Effector memory CD8-positive, alpha-beta T cell (primary cell): ENCODE measurements at regions not wholly inside any gene's neighbourhood (a gene's known extent, or its start where the extent isn't known, plus 50 kb on each side); places are given as distances from the start of the nearest gene placed in this dataset.

ENCODE experiments used
- ATAC-seq: fragments of 150-1000 bp; cut with Tn5 transposase; replicated peaks from 2 replicates; pipeline ENCODE4 v1.10.0; 2021; ENCODE audit warnings: mild to moderate bottlenecking, moderate library complexity
- DNase-seq, 3 experiments: peaks; one replicate each; pipeline ENCODE4 v3.0.0; 2021
- H3K27ac Mint-ChIP-seq, 2 donors: one replicate each; pipeline ENCODE4 v1.8.0; 2022; ENCODE audit warnings: mild to moderate bottlenecking in 2 of 2, mixed read lengths in 2 of 2, moderate library complexity in 2 of 2
- H3K27me3 Mint-ChIP-seq, 2 donors: one replicate each; pipeline ENCODE4 v1.8.0; 2022; ENCODE audit warnings: mixed read lengths in 2 of 2
- H3K36me3 Mint-ChIP-seq: one replicate; pipeline ENCODE4 v1.8.0; 2022; ENCODE audit warnings: mild to moderate bottlenecking, moderate library complexity, mixed read lengths; ENCODE audit not compliant: insufficient read depth
- H3K4me1 Mint-ChIP-seq, 2 donors: one replicate each; pipeline ENCODE4 v1.8.0; 2022; ENCODE audit warnings: low read depth in 2 of 2, mixed read lengths in 2 of 2
- H3K4me3 Mint-ChIP-seq, 2 donors: one replicate each; pipeline ENCODE4 v1.8.0; 2022; ENCODE audit warnings: mild to moderate bottlenecking in 2 of 2, mixed read lengths in 2 of 2, moderate library complexity in 2 of 2
- H3K9me3 Mint-ChIP-seq, 2 donors: one replicate each; pipeline ENCODE4 v1.8.0; 2022; ENCODE audit warnings: mixed read lengths in 2 of 2

DNA sequence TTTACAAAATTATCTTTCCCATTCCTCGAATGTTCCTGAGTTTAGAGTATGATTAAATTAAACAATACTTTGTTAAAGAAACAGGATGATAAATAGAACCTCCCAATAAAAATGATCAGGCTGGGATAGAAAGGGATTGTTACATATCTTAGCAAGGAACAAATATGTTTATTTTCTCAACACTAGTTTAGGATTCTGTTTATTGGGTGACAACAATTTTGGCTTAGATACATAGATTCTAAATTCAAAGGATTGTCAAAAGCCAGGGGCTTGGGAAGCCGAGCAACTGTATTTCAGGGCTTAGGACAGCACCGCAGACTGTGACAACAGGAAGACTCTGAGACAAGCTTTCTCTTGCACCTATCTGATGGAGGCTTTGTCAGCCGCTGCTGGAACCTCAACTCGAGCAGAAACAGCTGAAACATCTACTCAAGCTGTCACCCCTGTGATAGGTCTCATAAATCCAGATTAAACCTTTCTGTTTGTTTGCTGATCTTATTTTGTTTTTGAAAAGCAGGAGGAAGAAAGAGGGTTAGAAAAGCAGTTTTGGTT lies 562.8 kb upstream of the ZFHX3 start:
- H3K27ac Mint-ChIP-seq, result no peak overlapping the region
- ATAC-seq, result no peak
- no peaks in the 10 kb centered on the region for H3K36me3 Mint-ChIP-seq
- H3K27me3 Mint-ChIP-seq, result no peaks in the 10 kb centered on the region
- H3K4me3 Mint-ChIP-seq, result no peak overlapping the region
- no peaks in the 10 kb centered on the region for H3K4me1 Mint-ChIP-seq
- DNase-seq, result no peak
- H3K9me3 Mint-ChIP-seq, result peaks cover 0 to 5% of the 10 kb centered on the region in 2 donors

- Mint-ChIP-seq H3K4me3 (no peak overlapping the region), H3K9me3 (peaks cover 0 to 2% of the 10 kb centered on the region in 2 donors), H3K4me1 (no peaks in the 10 kb centered on the region), H3K27ac (no peak overlapping the region), H3K36me3 (no peaks in the 10 kb centered on the region), H3K27me3 (no peaks in the 10 kb centered on the region)
- ATAC-seq (no peak), DNase-seq (no peak)
Measured at GRCh38 chr16:73610160-73610559, 562.2 kb upstream of the ZFHX3 start.

DNA sequence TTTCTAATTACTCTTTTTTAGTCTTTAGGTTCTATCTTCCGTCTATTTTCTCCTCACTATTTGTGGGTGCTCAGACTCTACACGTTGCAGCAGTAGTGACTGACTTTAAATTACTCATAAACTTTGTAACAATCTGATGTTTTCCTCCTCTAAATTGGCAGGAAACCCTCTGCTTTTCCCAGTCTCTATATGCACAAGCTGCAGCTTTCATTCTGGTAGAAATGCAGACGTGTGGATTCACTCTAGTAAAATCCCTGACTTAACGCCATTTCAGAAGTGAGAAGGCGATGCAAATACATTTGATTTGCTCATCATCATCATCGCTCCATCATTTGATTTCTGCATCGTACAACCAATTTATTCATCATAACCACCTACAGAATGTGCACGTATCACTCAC lies 561.0 kb upstream of the ZFHX3 start:
- Mint-ChIP-seq H3K9me3 (peaks cover 0 to 5% of the 10 kb centered on the region in 2 donors), H3K27ac (no peak overlapping the region)
- no peak for ATAC-seq

GRCh38 chr16:73605309-73605708 lies 557.4 kb upstream of the ZFHX3 start:
- ATAC-seq, result no peak
- H3K27ac Mint-ChIP-seq, result no peak overlapping the region
- H3K4me1 Mint-ChIP-seq, result no peaks in the 10 kb centered on the region
- H3K36me3 Mint-ChIP-seq, result no peaks in the 10 kb centered on the region
- H3K9me3 Mint-ChIP-seq, result peaks cover 0 to 5% of the 10 kb centered on the region in 2 donors
- H3K27me3 Mint-ChIP-seq, result no peaks in the 10 kb centered on the region
- H3K4me3 Mint-ChIP-seq, result no peak overlapping the region
- no peak for DNase-seq

More for the DNA sequence above, 561.0 kb upstream of the ZFHX3 start:
- Mint-ChIP-seq H3K36me3 (no peaks in the 10 kb centered on the region), H3K4me1 (no peaks in the 10 kb centered on the region), H3K4me3 (no peak overlapping the region), H3K27me3 (no peaks in the 10 kb centered on the region)
- DNase-seq, result no peak

- H3K36me3 Mint-ChIP-seq, result no peaks in the 10 kb centered on the region
- peaks cover 0 to 5% of the 10 kb centered on the region in 2 donors for H3K9me3 Mint-ChIP-seq
- H3K27ac Mint-ChIP-seq, result no peak overlapping the region
- no peak overlapping the region for H3K4me3 Mint-ChIP-seq
- no peaks in the 10 kb centered on the region for H3K27me3 Mint-ChIP-seq
- no peaks in the 10 kb centered on the region for H3K4me1 Mint-ChIP-seq
- DNase-seq, result no peak
- no peak for ATAC-seq
Measured at GRCh38 chr16:73601911-73602310, 554.0 kb upstream of the ZFHX3 start.

DNA sequence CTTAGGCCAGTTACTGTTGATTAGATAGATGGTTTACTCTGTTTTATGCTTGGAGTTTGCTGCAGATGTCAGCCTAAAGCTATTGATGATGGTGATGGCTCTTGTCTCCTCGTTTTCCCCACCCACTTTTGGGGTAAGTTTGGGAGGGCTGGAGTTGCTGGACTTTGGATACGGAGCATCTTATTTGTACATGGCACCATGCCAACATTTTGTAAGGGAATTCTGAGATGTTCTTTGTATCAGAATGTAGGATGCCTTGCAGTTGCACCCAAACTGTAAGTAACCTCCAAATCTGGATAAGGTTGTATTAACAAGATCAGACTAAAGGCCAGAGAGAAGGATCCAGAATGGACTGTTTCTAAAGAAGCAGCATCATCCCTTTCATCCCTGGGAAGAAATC lies 551.9 kb upstream of the ZFHX3 start:
- DNase-seq (no peak), ATAC-seq (no peak)
- peaks cover 0 to 1% of the 10 kb centered on the region in 2 donors for H3K9me3 Mint-ChIP-seq
- no peaks in the 10 kb centered on the region for H3K27me3 Mint-ChIP-seq
- no peaks in the 10 kb centered on the region for H3K4me1 Mint-ChIP-seq
- H3K27ac Mint-ChIP-seq, result no peak overlapping the region
- no peak overlapping the region for H3K4me3 Mint-ChIP-seq
- no peaks in the 10 kb centered on the region for H3K36me3 Mint-ChIP-seq

GRCh38 chr16:73599351-73599750 lies 551.4 kb upstream of the ZFHX3 start:
- Mint-ChIP-seq H3K4me3 (no peak overlapping the region), H3K27me3 (no peaks in the 10 kb centered on the region), H3K36me3 (no peaks in the 10 kb centered on the region), H3K27ac (no peak overlapping the region), H3K9me3 (no peaks in the 10 kb centered on the region), H3K4me1 (no peaks in the 10 kb centered on the region)
- ATAC-seq (no peak), DNase-seq (no peak)

GRCh38 chr16:73584157-73584556 lies 536.2 kb upstream of the ZFHX3 start:
- H3K9me3 Mint-ChIP-seq, result peaks cover 13 to 16% of the 10 kb centered on the region in 2 donors
- no peaks in the 10 kb centered on the region for H3K36me3 Mint-ChIP-seq
- H3K27me3 Mint-ChIP-seq, result no peaks in the 10 kb centered on the region
- ATAC-seq (no peak), DNase-seq (no peak)
- H3K4me3 Mint-ChIP-seq, result no peak overlapping the region
- no peaks in the 10 kb centered on the region for H3K4me1 Mint-ChIP-seq
- no peak overlapping the region for H3K27ac Mint-ChIP-seq

DNA sequence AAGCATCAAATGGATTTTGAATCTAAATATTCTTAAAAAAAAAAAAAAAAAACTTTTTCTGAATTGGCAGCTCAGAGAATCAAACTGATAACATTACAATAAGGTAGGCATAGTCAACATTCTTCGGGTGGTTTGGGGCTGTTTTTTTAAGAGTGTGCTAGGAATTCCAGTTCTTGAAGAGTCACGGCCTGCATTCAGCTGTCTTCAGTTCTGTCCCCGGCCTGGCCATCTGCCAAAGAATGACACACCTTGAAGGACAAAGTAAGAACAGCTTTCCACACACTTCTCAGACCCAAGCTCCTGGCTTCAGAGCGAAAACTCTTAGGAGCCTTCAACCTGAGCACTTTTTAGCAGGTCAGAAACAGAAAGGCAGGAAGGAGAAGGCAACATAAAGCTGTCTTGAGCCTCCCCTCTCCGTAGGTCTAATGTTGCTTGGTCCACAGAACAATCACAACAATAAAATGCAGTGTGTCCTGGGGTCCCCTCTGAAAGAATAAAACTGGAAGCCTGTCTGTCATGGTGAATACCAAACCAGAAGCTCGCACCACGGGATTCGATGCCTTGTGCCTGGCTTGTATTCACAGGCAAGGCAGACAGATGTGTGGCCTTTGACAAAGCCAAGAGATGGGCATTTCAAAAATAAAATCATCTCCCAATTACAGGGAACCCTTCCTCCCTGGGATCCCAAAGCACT lies 524.4 kb upstream of the ZFHX3 start:
- no peak overlapping the region for H3K27ac Mint-ChIP-seq
- no peaks in the 10 kb centered on the region for H3K36me3 Mint-ChIP-seq
- H3K4me1 Mint-ChIP-seq, result no peaks in the 10 kb centered on the region
- DNase-seq (no peak), ATAC-seq (no peak)
- no peak overlapping the region for H3K4me3 Mint-ChIP-seq
- peaks cover 5 to 8% of the 10 kb centered on the region in 2 donors for H3K9me3 Mint-ChIP-seq
- H3K27me3 Mint-ChIP-seq, result no peaks in the 10 kb centered on the region

DNA sequence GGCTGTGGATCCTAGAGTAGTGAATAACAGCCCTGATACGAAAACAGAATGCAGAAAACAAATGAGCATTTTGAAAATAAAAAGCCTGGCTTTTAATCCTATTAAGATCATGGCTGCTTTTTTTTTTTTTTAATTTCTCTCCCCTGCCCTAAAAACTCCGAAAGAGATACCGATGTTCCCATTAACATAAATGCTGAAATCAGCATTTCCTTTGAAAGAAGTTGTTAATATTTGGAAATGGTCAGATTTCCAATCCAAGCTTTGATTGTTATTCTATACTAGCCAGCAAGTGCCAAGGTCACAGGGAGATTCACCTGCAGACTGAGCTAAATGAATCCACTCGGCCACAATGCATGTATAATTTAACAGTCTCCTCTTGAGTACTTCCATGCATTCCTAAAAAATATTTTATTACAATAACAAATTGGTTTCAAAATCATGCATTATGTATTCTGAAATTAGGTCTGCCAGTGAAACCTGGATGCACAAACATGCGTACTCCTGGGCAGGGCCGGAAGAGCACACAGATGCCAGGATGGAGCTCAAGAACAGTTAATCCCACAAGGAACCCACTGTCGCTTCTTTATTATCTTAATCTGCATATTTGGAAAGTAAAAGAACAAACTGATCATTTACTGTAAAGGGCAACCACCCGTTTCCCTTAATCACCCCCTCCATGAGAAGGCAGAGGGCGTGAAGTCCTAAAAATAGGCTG lies 521.5 kb upstream of the ZFHX3 start:
- Mint-ChIP-seq H3K9me3 (peaks cover 5 to 6% of the 10 kb centered on the region in 2 donors), H3K36me3 (no peaks in the 10 kb centered on the region), H3K4me3 (no peak overlapping the region), H3K4me1 (no peaks in the 10 kb centered on the region), H3K27ac (no peak overlapping the region), H3K27me3 (no peaks in the 10 kb centered on the region)
- ATAC-seq, result no peak
- no peak for DNase-seq

- H3K36me3 Mint-ChIP-seq, result no peaks in the 10 kb centered on the region
- no peaks in the 10 kb centered on the region for H3K4me1 Mint-ChIP-seq
- no peak overlapping the region for H3K27ac Mint-ChIP-seq
- H3K27me3 Mint-ChIP-seq, result no peaks in the 10 kb centered on the region
- ATAC-seq (no peak), DNase-seq (no peak)
- H3K9me3 Mint-ChIP-seq, result peaks cover 7 to 9% of the 10 kb centered on the region in 2 donors
- H3K4me3 Mint-ChIP-seq, result no peak overlapping the region
Measured at GRCh38 chr16:73568769-73569168, 520.8 kb upstream of the ZFHX3 start.

DNA sequence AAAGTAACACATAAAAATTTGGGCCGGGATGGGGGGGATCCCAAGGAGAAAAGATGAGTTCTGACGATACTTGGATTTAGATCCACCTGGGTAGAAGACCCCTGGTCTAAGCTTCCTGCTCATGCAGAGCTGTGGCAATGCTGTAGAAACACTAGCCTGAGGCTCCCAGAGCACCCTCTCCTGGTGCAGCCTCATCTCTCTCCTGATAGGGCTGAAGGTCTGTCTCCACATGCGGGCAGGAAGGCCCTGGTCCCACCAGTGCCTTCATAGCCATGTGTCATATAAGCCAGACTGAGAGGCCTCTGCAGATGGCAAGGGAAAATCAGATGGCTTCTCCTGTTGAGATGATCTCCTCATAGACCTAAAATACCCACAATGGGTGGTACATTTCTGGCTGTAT lies 518.0 kb upstream of the ZFHX3 start:
- Mint-ChIP-seq H3K9me3 (peaks cover 9% of the 10 kb centered on the region in 2 donors), H3K4me1 (no peaks in the 10 kb centered on the region), H3K36me3 (no peaks in the 10 kb centered on the region), H3K27me3 (no peaks in the 10 kb centered on the region), H3K4me3 (no peak overlapping the region), H3K27ac (no peak overlapping the region)
- DNase-seq (no peak), ATAC-seq (no peak)

DNA sequence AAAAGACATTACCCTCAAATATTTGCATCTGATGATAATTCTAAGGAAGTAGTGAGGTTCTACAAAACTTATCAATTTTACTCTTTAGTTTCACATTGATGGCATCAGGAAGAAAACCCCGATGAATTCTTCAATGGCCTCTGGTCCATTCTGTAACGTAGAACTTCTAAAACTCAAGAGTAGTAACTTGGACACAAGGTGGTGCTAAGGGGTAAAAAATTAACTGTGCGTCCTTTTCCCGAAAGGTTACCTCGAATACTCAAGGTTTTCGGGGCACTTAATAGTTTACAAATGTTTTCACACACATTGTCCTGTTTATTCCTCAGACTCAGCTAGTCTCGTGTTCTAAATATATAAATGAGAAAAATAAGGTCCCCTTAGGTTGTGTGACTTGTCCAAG lies 517.3 kb upstream of the ZFHX3 start:
- no peaks in the 10 kb centered on the region for H3K4me1 Mint-ChIP-seq
- no peak for DNase-seq
- no peak overlapping the region for H3K27ac Mint-ChIP-seq

GRCh38 chr16:73563709-73564108 lies 515.8 kb upstream of the ZFHX3 start:
- Mint-ChIP-seq H3K27ac (no peak overlapping the region), H3K4me1 (no peaks in the 10 kb centered on the region), H3K9me3 (peaks cover 9 to 12% of the 10 kb centered on the region in 2 donors), H3K36me3 (no peaks in the 10 kb centered on the region), H3K27me3 (no peaks in the 10 kb centered on the region), H3K4me3 (no peak overlapping the region)
- no peak for ATAC-seq
- no peak for DNase-seq

More for the DNA sequence above, 517.3 kb upstream of the ZFHX3 start:
- H3K36me3 Mint-ChIP-seq, result no peaks in the 10 kb centered on the region
- peaks cover 9 to 11% of the 10 kb centered on the region in 2 donors for H3K9me3 Mint-ChIP-seq
- no peak overlapping the region for H3K4me3 Mint-ChIP-seq
- ATAC-seq, result no peak
- no peaks in the 10 kb centered on the region for H3K27me3 Mint-ChIP-seq
